GM12875 (cell line): ENCODE measurements at regions not wholly inside any gene's neighbourhood (a gene's known extent, or its start where the extent isn't known, plus 50 kb on each side); places are given as distances from the start of the nearest gene placed in this dataset.

ENCODE experiments used
- H3K4me3 ChIP-seq: one replicate; pipeline ENCODE4 v1.5.1; 2011; ENCODE audit warnings: low read depth, low read length, control low read depth
- CTCF ChIP-seq: IDR thresholded peaks from 2 replicates; pipeline ENCODE4 v1.5.1; 2011; ENCODE audit warnings: low read depth, mild to moderate bottlenecking, control low read depth, inconsistent platforms, low read length, moderate library complexity, borderline replicate concordance; ENCODE audit not compliant: insufficient read depth

DNA sequence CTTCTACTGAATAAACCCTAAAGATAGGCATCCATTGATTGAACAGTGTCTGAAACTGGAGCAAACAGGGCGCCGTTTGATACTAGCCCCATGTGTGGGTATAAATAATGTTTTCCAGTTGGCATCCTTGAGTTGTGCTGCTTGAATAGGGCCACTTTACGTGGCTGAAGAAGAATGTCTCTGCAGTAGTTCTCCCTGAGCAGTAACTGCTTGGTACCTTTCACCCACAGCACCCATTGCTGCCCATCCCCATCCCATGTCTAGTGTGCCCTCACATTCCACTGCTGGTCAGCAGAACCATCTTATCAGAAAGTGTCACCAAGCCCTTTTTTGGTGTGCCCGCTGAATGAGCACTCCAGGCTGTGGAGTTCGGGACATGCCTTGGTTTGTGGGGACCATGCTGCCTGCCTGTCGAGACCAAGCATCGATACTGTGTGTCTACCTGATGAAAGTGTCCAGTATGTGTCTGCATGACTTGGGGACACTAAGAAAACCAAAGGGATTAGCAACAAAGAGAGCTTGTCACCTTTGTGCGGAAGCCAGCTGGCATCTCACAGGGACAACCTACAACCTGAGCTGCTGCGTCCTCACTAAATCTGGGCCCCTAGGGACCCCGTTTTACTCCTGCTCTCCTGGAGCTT lies 162.0 kb downstream of the TM9SF2 start:
- no peak for TF ChIP-seq CTCF
- H3K4me3 ChIP-seq = no peak overlapping the region

GRCh38 chr13:99662678-99663077 lies 161.4 kb downstream of the TM9SF2 start:
- H3K4me3 ChIP-seq = no peak overlapping the region
- no peak for TF ChIP-seq CTCF

GRCh38 chr13:99661791-99662190 lies 160.5 kb downstream of the TM9SF2 start:
- TF ChIP-seq CTCF = no peak
- H3K4me3 ChIP-seq = no peak overlapping the region

GRCh38 chr13:99659866-99660554 lies 158.7 kb downstream of the TM9SF2 start:
- H3K4me3 ChIP-seq = no peak overlapping the region
- TF ChIP-seq CTCF = no peak

GRCh38 chr13:99659226-99659625 lies 158.0 kb downstream of the TM9SF2 start:
- no peak overlapping the region for H3K4me3 ChIP-seq
- no peak for TF ChIP-seq CTCF

DNA sequence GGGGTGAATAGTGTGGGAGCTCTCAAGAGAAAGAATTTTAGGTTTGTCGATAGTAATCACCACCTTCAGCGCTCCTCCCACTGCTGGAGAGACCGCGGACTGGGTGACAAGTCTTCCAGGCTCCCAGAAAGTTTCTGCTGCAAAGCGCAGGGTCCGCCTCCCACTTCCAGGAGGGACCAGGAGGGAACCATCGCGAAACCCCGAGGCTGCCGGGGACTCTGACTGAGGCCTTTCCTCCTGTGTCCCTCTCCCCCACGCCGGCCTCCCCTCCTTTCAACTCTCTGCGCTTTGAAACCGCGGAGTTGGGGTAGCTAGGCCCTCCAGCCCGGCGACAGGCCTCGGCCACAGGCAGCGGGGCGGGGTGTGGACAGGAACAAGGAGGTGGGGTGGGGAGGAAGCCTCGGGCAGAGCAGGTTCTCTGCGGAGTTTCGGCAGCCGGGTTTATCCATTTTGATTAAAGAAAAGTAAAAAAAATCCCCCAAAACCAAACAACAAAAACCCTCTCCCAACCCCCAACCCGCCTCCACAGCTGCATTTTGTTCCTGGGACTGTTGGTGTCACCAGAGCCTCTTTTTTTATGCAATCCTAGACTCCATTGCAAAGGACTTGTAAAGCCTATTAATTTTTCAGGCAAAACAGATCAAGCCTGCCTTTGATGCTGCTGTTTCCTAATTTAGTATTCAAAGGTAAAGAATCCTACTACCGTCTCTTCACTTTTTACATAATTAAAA lies 157.2 kb downstream of the TM9SF2 start:
- H3K4me3 ChIP-seq = peak overlapping the region; percentile 14
- peak; percentile 25; the same call in 1 of the 2 replicates for TF ChIP-seq CTCF
